GM12875 (cell line): ENCODE measurements at regions not wholly inside any gene's neighbourhood (a gene's known extent, or its start where the extent isn't known, plus 50 kb on each side); places are given as distances from the start of the nearest gene placed in this dataset.
"Not testable (repeated sequence)": the region's sequence is repeated elsewhere in the genome, so short reads cannot be mapped to it uniquely, and the experiment has no call there.

ENCODE experiments used
- H3K4me3 ChIP-seq: one replicate; pipeline ENCODE4 v1.5.1; 2011; ENCODE audit warnings: low read depth, low read length, control low read depth
- CTCF ChIP-seq: IDR thresholded peaks from 2 replicates; pipeline ENCODE4 v1.5.1; 2011; ENCODE audit warnings: low read depth, mild to moderate bottlenecking, control low read depth, inconsistent platforms, low read length, moderate library complexity, borderline replicate concordance; ENCODE audit not compliant: insufficient read depth

GRCh38 chr6:99145738-99146137, 198.0 kb upstream of the FBXL4 start:
- no peak for TF ChIP-seq CTCF
- no peak overlapping the region for H3K4me3 ChIP-seq

GRCh38 chr6:99143108-99143861, 195.5 kb upstream of the FBXL4 start:
- no peak for TF ChIP-seq CTCF
- no peak overlapping the region for H3K4me3 ChIP-seq

GRCh38 chr6:99141906-99142305, 194.2 kb upstream of the FBXL4 start:
- H3K4me3 ChIP-seq = not testable (repeated sequence)

GRCh38 chr6:99138445-99138844, 190.7 kb upstream of the FBXL4 start:
- no peak overlapping the region for H3K4me3 ChIP-seq
- TF ChIP-seq CTCF = no peak

- H3K4me3 ChIP-seq = no peak overlapping the region
- no peak for TF ChIP-seq CTCF
Observed at GRCh38 chr6:99137314-99137713, 189.6 kb upstream of the FBXL4 start.

- H3K4me3 ChIP-seq = no peak overlapping the region
- TF ChIP-seq CTCF = no peak
Observed at GRCh38 chr6:99136488-99136887, 188.7 kb upstream of the FBXL4 start.

- TF ChIP-seq CTCF = no peak
- H3K4me3 ChIP-seq = no peak overlapping the region
Observed at GRCh38 chr6:99132026-99132635, 184.4 kb upstream of the FBXL4 start.
